GM19324 (cell line): ENCODE measurements at regions not wholly inside any gene's neighbourhood (a gene's known extent, or its start where the extent isn't known, plus 50 kb on each side); places are given as distances from the start of the nearest gene placed in this dataset.

Source experiments
- ATAC-seq: cut with Tn5 transposase; IDR thresholded peaks from one replicate; pipeline ENCODE4 v1.9.1; 2021; ENCODE audit warnings: mild to moderate bottlenecking, moderate library complexity; ENCODE audit not compliant: unreplicated experiment, low FRiP score

- ATAC-seq: no peak
Observed at GRCh38 chr7:135831455-135832195, 83.0 kb upstream of the FAM180A start.

- no peak for ATAC-seq
Observed at GRCh38 chr7:135828604-135829003, 80.0 kb upstream of the FAM180A start.

GRCh38 chr7:135827391-135827790, 78.8 kb upstream of the FAM180A start:
- no peak for ATAC-seq

DNA sequence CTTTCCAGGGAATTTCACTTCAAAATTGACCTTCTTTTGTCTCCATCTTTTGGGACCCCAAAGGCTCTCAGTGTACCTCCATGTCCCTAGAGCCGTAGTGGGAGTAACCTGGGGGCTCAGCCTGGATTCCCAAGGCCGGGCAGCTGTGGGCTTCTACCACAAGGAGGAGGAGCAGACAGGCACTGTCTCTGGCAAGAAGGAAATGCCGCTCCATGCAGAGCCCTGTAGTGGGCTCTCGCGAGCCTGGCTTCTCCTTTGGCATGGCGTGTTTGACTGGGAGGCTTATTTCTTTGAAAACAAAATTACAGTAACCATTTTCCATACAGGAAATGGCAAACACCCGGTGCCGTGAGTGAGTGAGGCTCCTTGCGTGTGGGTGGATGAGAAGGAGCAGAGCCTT, 76.8 kb upstream of the FAM180A start:
- no peak for ATAC-seq

DNA sequence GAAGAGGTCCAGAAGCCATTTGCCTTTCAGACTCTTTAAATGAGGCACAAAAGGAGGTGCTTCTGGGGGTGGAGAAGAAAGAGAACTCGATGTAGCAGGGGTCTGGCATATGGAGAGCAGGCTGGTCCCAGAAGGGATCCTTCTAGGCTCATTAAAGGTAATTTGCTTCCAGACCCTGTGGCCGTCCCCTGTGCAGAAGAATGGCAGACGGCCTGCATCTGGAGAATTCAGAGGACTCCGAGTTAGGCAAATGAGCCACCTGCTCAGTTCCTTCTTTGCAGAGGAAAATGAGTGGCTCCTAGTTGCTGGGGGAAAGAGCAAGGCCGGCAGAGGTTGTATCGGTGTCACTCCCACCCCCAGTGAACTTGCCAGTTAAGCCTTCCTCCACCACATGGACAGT, 73.8 kb upstream of the FAM180A start:
- no peak for ATAC-seq

- no peak for ATAC-seq
Observed at GRCh38 chr7:135817583-135817982, 69.0 kb upstream of the FAM180A start.

GRCh38 chr7:135815033-135815432, 66.4 kb upstream of the FAM180A start:
- ATAC-seq: no peak

DNA sequence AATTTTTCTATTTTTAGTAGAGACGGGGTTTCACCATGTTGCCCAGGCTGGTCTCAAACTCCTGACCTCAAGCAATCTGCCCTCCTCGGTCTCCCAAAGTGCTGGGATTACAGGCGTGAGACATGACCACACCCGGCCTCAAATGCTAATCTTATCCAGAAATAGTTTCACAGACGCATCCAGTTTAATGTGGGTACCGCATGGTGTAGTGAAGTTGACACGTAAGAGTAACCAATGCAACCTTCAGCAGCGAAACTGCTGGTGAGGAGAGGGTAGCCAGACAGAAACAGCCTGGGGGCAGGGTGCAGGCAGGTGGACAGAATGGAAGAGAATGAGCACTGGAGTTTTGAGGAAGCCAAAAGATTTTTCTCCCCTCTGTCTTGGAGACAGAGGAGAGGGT, 63.5 kb upstream of the FAM180A start:
- ATAC-seq: no peak

GRCh38 chr7:135811506-135811905, 62.9 kb upstream of the FAM180A start:
- ATAC-seq: no peak

GRCh38 chr7:135808206-135808605, 59.6 kb upstream of the FAM180A start:
- ATAC-seq: no peak

- no peak for ATAC-seq
Observed at GRCh38 chr7:135803143-135803542, 54.5 kb upstream of the FAM180A start.

DNA sequence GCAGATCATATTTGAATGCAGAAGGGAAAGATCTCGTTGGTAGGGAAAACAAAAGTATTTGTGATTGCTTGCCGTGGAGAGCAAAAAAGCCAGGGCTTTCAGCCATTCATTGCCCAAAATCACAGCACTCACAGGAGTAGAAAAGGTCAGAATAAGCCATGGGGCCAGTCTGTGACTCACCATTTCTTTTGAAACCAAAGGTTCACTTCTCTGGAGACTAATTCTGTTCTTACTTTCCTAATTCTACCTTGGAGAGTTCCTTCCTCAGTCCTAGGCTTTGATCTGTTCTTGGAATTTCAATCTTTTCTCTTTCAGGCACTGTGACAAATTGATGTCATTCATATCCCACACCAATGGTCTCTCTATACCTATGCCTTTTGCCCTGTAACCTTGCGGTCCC, 54.1 kb upstream of the FAM180A start:
- no peak for ATAC-seq

DNA sequence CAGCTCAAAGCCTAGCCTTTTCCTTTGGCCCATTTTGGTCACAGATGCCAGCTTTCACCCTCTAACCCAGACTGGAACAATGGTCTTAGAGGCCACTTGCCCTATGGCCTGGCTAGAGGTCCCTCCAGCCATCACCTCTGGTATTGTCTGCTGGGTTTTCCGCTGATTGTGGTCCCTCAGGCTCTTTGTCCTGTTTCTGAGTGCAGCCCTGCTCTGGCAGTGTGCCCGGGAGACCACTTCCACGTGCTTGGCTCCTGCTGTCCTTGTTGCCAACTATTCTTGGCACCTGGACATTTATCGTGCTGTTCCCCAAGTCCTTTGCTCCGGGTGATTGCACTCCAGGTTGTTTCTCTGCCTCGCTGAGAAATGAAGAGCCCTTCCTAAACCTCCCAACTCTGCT, 53.3 kb upstream of the FAM180A start:
- no peak for ATAC-seq

GRCh38 chr7:135801045-135801693, 52.6 kb upstream of the FAM180A start:
- ATAC-seq: peak; percentile 54

- ATAC-seq: no peak
Observed at GRCh38 chr7:135800560-135800959, 51.9 kb upstream of the FAM180A start.

- ATAC-seq: no peak
Observed at GRCh38 chr7:135799881-135800280, 51.3 kb upstream of the FAM180A start.
